ENCODE measurements at regions not wholly inside any gene's neighbourhood (a gene's known extent, or its start where the extent isn't known, plus 50 kb on each side); places are given as distances from the start of the nearest gene placed in this dataset.

GRCh38 chr5:124052201-124052600 lies 540.2 kb downstream of the CSNK1G3 start:
- H3K27ac ChIP-seq = no peak overlapping the region
- H3K27me3 ChIP-seq = no peaks in the 10 kb centered on the region
- H3K9me3 ChIP-seq = no peaks in the 10 kb centered on the region
- TF ChIP-seq CTCF (IDR thresholded peaks at IDR 0.05) = no peak
- TF ChIP-seq POLR2A (IDR thresholded peaks at IDR 0.05) = no peak
- peaks cover 8 to 10% of the 10 kb centered on the region in 2 donors for H3K4me1 ChIP-seq
- intact Hi-C loops (cut with DNase I) = no loop called here
- no peak overlapping the region for H3K4me3 ChIP-seq (replicated peaks in 1 of 3)
- 81 to 89% methylated on average over 2 of the region's 2 CpGs for WGBS, 2 donors
- DNase-seq = no peak
- H3K36me3 ChIP-seq = no peaks in the 10 kb centered on the region

- no peaks in the 10 kb centered on the region for H3K27me3 ChIP-seq
- H3K36me3 ChIP-seq = no peaks in the 10 kb centered on the region
- no peak overlapping the region for H3K27ac ChIP-seq
- no peak overlapping the region for H3K4me3 ChIP-seq (replicated peaks in 1 of 3)
- intact Hi-C loops (cut with DNase I) = no loop called here
- 51 to 54% methylated on average over 3 of the region's 3 CpGs for WGBS, 2 donors
- peaks cover 0 to 6% of the 10 kb centered on the region in 2 donors for H3K4me1 ChIP-seq
- H3K9me3 ChIP-seq = no peaks in the 10 kb centered on the region
- DNase-seq = peak in 1 of 2 donors; percentile 18
- TF ChIP-seq POLR2A (IDR thresholded peaks at IDR 0.05) (no peak), CTCF (IDR thresholded peaks at IDR 0.05) (no peak)
Measured at GRCh38 chr5:124050120-124050770, 538.3 kb downstream of the CSNK1G3 start.

- no peak overlapping the region for H3K4me3 ChIP-seq (replicated peaks in 1 of 3)
- H3K36me3 ChIP-seq = no peaks in the 10 kb centered on the region
- no peaks in the 10 kb centered on the region for H3K27me3 ChIP-seq
- intact Hi-C loops (cut with DNase I) = no loop called here
- TF ChIP-seq POLR2A (IDR thresholded peaks at IDR 0.05) (no peak), CTCF (IDR thresholded peaks at IDR 0.05) (no peak)
- peaks cover 6 to 8% of the 10 kb centered on the region in 2 donors for H3K4me1 ChIP-seq
- H3K27ac ChIP-seq = no peak overlapping the region
- WGBS, 2 donors = 44 to 52% methylated on average over 2 of the region's 2 CpGs
- DNase-seq = no peak
- no peaks in the 10 kb centered on the region for H3K9me3 ChIP-seq
Measured at GRCh38 chr5:124045412-124045811, 533.4 kb downstream of the CSNK1G3 start.

GRCh38 chr5:124044613-124045012 lies 532.6 kb downstream of the CSNK1G3 start:
- TF ChIP-seq CTCF (IDR thresholded peaks at IDR 0.05) (no peak), POLR2A (IDR thresholded peaks at IDR 0.05) (no peak)
- H3K27me3 ChIP-seq = no peaks in the 10 kb centered on the region
- no peaks in the 10 kb centered on the region for H3K9me3 ChIP-seq
- WGBS, 2 donors = 82 to 93% methylated on average over 2 of the region's 2 CpGs
- intact Hi-C loops (cut with DNase I) = no loop called here
- H3K27ac ChIP-seq = no peak overlapping the region
- H3K36me3 ChIP-seq = no peaks in the 10 kb centered on the region
- H3K4me1 ChIP-seq = peaks cover 0 to 9% of the 10 kb centered on the region in 2 donors
- H3K4me3 ChIP-seq (replicated peaks in 1 of 3) = no peak overlapping the region
- no peak for DNase-seq

- no peak for DNase-seq
- no peak for TF ChIP-seq CTCF (IDR thresholded peaks at IDR 0.05)
- TF ChIP-seq POLR2A (IDR thresholded peaks at IDR 0.05) = no peak
- intact Hi-C loops (cut with DNase I) = no loop called here
- Histone ChIP-seq H3K27me3 (no peaks in the 10 kb centered on the region), H3K4me3 (replicated peaks in 1 of 3) (no peak overlapping the region), H3K9me3 (no peaks in the 10 kb centered on the region), H3K4me1 (peaks cover 0 to 9% of the 10 kb centered on the region in 2 donors), H3K27ac (no peak overlapping the region), H3K36me3 (no peaks in the 10 kb centered on the region)
- WGBS, 2 donors = 96 to 100% methylated on average over 1 of the region's 1 CpG
Measured at GRCh38 chr5:124043456-124043855, 531.5 kb downstream of the CSNK1G3 start.

Measured in thyroid gland (tissue), 4 donors.